Right lobe of liver (tissue), 4 donors: ENCODE measurements at regions not wholly inside any gene's neighbourhood (a gene's known extent, or its start where the extent isn't known, plus 50 kb on each side); places are given as distances from the start of the nearest gene placed in this dataset.

Experiments
- CTCF ChIP-seq, 4 donors: fragments of 200-600 bp in 3 of 4; fragments of 450-650 bp in 1 of 4; IDR thresholded peaks; one replicate each; pipeline versions ENCODE4 v1.5.1 to v1.8.0; 2016 to 2022; ENCODE audit warnings: antibody characterized with exemption in 4 of 4, mild to moderate bottlenecking in 2 of 4
- POLR2A ChIP-seq: fragments of 450-650 bp; IDR thresholded peaks from one replicate; pipeline ENCODE4 v1.6.1; 2017; ENCODE audit warnings: antibody characterized with exemption, mild to moderate bottlenecking
- donor health status: DM: no; HTN: no; CAD: no.
- donor health status: DM: no; HTN: no; CAD: no.
- donor health status: DM: no; HTN: yes; CAD: no.

- no peak for TF ChIP-seq CTCF (IDR thresholded peaks at IDR 0.05)
- TF ChIP-seq POLR2A: no peak
These were observed 203.2 kb upstream of the TMCO5A start for GRCh38 chr15:37731146-37731746.
